ENCODE measurements at regions not wholly inside any gene's neighbourhood (a gene's known extent, or its start where the extent isn't known, plus 50 kb on each side); places are given as distances from the start of the nearest gene placed in this dataset.

DNA sequence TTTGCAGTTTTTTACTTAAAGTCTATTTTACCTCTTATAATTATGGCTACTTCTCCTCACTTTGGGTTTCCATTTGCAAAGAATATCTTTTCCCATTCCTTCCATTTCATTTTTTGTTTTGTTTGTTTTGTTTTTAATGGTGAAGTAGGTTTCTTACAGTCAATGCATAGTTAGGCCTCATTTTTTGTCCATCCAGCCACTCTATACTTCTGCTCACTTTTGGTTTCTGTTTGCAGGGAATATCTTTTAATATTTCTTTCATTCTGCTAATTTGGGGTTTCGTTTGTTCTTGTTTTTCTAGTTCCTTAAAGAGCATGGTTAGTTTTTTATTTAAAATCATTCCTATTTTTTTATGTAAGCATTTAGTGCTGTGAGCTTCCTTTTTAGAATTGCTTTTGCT lies 339.4 kb downstream of the GRB14 start:
- DNase-seq (ENCODE audit: low read depth) = no peak
- TF ChIP-seq, protein P1, sequence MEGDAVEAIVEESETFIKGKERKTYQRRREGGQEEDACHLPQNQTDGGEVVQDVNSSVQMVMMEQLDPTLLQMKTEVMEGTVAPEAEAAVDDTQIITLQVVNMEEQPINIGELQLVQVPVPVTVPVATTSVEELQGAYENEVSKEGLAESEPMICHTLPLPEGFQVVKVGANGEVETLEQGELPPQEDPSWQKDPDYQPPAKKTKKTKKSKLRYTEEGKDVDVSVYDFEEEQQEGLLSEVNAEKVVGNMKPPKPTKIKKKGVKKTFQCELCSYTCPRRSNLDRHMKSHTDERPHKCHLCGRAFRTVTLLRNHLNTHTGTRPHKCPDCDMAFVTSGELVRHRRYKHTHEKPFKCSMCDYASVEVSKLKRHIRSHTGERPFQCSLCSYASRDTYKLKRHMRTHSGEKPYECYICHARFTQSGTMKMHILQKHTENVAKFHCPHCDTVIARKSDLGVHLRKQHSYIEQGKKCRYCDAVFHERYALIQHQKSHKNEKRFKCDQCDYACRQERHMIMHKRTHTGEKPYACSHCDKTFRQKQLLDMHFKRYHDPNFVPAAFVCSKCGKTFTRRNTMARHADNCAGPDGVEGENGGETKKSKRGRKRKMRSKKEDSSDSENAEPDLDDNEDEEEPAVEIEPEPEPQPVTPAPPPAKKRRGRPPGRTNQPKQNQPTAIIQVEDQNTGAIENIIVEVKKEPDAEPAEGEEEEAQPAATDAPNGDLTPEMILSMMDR (IDR thresholded peaks at IDR 0.05; ENCODE audit: low read length, missing control alignments) = no peak
- no peak overlapping the region for H3K4me3 ChIP-seq (replicated peaks; ENCODE audit: low read depth, low read length)

DNA sequence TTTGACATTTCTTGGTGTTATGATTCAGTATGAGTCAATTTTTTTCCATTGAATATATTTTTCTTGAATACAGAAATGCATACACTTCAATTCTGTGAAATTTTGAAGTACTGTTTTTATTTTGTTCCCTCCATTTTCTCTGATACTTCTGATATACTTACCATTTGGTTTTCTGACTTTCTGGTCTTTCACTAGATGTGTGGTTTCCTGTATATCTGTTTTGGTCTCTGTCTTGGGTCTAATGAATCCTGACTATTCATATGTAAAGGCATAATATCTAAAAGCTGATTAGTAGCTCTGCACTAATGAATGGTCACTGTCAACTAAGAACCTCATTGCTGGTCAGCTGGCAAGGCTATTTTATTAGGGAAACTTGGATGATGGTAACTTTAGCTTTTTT lies 345.6 kb downstream of the GRB14 start:
- no peak overlapping the region for H3K4me3 ChIP-seq (replicated peaks; ENCODE audit: low read depth, low read length)
- no peak for DNase-seq (ENCODE audit: low read depth)
- TF ChIP-seq, protein P1 (IDR thresholded peaks at IDR 0.05; ENCODE audit: low read length, missing control alignments) = no peak

DNA sequence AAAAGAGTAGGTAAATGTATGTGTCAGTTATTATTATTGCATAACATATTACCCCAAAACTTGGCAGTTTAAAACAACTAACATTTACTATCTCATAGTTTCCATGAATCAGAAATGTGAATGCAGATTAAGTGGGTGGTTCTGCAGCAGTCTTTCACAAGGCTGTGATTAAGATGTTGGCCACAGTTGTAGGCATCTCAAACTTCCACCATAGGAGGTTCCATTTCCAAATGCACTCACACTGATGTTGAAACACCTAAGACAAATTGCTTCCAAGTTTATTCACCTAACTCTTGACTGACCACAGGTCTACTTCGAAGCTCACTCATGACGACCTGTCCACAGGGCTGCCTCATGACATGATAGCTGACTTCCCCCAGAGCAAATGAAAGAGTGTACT lies 360.8 kb downstream of the GRB14 start:
- H3K4me3 ChIP-seq (replicated peaks; ENCODE audit: low read depth, low read length) = no peak overlapping the region
- TF ChIP-seq, protein P1 (IDR thresholded peaks at IDR 0.05; ENCODE audit: low read length, missing control alignments) = no peak
- no peak for DNase-seq (ENCODE audit: low read depth)

- TF ChIP-seq, protein P1 (IDR thresholded peaks at IDR 0.05; ENCODE audit: low read length, missing control alignments) = no peak
- DNase-seq (ENCODE audit: low read depth) = no peak
- no peak overlapping the region for H3K4me3 ChIP-seq (replicated peaks; ENCODE audit: low read depth, low read length)
Measured at GRCh38 chr2:164257742-164258141, 363.5 kb downstream of the GRB14 start.

DNA sequence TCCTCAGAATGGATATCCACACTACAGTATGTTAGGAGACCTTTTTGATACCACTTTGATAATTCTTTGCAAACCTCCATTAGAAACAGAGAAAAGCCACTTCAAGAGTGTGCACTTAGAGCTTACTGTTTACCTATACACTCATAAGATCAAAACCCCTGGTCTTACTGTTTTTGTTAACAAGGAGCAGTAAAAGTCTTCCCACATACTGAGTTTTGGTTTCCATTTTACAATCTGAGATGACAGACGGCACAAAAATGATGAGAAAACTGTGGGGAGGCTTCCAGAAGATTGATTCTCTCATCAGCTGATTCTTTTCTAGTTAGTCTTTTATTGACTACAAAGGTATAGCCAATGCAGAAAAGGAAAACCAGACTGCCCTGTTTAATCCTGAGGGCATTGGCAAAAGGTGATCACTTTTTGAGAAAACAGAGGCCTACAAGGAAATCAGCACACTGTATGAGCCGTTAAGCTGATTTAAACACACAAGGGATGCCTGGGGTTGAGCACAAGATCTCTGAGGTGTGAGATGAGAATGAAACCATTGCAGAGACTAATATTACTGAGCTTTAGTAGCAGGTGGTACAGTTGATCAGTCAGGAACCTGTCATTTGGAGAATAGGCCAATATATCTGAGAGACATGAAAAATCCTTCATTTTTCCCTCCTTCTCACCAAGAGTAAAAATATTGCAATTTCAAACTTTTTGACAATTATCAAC lies 368.6 kb downstream of the GRB14 start:
- TF ChIP-seq, protein P1 (IDR thresholded peaks at IDR 0.05; ENCODE audit: low read length, missing control alignments) = no peak
- DNase-seq (ENCODE audit: low read depth) = no peak
- no peak overlapping the region for H3K4me3 ChIP-seq (replicated peaks; ENCODE audit: low read depth, low read length)

DNA sequence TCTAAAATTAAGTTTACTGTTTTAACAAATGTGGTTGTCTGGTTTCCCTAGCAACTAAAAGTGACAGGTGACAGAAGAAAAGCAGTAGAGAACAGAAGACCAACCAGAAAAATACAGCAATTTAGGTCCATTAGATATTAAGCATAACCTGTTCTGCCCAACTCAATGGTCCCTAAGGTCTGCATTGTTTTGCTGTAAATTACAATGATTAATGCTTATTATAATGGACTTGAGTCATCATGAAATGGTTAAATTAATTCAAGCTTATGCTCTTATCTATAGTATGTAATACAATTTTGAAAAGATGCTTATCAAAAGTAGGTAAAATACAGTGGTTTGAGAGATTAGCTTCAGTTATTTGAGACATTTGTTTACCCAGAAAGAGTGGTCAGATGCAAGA lies 378.0 kb downstream of the GRB14 start:
- no peak for DNase-seq (ENCODE audit: low read depth)
- H3K4me3 ChIP-seq (replicated peaks; ENCODE audit: low read depth, low read length) = no peak overlapping the region
- TF ChIP-seq, protein P1 (IDR thresholded peaks at IDR 0.05; ENCODE audit: low read length, missing control alignments) = no peak

DNA sequence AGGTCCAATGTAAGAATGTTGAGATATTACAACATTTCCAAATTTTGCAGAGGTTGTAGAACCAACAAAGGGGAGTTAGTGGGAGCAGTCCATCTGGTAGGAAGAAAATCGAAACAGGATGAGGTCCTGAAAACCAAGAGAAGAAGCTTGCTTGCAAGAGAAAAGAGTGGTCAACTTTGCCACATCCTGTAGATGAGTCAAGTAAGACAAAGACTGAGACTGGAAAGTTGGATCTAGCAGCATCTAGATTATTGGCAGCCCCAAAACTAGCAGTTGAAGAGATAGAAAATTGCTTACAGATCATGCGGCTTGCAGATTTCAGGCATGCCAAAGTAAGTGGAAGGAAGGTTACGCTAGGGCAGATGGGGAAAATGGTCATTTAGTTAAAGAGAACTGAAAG lies 378.9 kb downstream of the GRB14 start:
- no peak overlapping the region for H3K4me3 ChIP-seq (replicated peaks; ENCODE audit: low read depth, low read length)
- TF ChIP-seq, protein P1 (IDR thresholded peaks at IDR 0.05; ENCODE audit: low read length, missing control alignments) = no peak
- DNase-seq (ENCODE audit: low read depth) = no peak
